ENCODE measurements at regions not wholly inside any gene's neighbourhood (a gene's known extent, or its start where the extent isn't known, plus 50 kb on each side); places are given as distances from the start of the nearest gene placed in this dataset.
"Not testable (repeated sequence)": the region's sequence is repeated elsewhere in the genome, so short reads cannot be mapped to it uniquely, and the experiment has no call there.

DNA sequence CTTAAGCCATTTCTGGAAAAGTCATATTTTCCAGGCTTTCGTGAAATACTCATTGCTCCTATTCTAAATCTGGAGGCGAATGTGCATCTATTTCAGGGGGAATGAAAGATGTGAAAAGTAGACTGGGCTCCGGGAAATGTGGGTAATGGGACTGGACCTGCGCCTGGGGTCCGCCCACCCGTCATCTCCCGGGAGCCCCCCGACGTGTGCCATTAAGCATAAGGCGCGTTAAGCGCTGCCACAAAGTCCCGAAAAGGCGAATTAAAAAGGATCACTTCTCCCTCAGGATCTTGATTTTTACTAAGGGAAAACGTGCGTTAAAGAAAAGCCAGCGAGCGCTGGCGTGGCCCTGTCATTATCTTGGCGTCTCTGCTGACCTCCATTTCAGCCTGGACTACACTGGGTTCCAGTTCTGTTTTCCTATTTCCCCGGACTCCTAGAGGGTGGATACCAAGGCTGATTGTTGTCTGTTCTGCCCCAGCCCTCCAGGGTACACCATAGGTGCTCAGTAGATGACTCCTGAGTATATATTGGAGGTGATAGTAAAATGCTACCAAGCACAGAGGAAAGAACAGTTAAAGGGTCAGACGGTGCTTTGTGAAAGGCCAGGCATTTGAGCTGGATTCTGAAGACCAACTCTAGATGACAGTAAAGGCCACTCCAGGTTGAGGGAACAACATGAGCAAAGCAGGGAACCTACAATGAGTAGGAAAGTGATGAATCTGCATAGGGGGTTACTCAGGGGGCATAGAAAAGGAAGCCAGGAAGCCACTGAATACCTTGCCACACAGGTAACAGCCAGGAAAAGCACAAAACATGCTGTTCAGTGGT, 89.2 kb upstream of the ARID1B start:
- DNase-seq = no peak

DNA sequence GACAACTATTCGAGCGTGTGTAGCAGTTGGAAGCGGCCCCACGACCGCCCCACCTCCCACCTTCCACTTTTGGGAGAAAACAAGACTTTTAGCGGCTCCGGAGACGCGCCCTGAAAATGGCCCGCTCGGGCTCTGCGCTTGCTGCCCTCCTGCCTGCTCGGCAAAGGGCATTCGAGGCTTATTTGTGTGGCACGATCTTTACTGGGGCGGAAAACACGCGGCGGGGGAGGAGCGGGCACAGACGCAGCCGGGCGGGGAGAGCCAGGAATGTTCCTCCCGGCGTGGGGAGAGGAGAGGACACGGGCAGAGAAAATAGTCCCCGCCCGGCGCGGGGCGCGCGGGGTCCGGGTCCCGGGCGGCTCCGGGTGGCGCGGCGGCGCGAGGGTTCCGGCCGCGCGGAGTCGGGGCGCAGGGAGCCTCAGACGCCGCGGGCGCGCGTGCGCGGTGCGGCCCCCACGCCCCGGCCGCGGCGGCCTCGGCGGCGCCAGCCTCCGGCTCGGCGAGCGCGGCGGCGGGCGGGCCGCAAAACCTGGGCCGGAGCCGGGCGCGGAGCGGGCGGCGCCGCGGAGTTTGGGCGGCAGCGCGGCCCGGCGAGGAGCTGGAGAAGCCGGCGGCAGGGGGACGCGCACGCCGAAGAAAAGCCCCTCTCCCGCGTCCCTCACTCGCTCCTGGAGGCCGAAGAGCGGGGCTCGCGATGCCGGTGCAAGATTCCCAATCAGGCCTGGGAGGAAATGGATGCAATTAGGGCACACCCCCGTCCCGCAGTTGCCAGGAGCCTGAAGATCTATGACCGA, 90.0 kb upstream of the ARID1B start:
- peak; percentile 46 to 72 (median 60) for DNase-seq

DNA sequence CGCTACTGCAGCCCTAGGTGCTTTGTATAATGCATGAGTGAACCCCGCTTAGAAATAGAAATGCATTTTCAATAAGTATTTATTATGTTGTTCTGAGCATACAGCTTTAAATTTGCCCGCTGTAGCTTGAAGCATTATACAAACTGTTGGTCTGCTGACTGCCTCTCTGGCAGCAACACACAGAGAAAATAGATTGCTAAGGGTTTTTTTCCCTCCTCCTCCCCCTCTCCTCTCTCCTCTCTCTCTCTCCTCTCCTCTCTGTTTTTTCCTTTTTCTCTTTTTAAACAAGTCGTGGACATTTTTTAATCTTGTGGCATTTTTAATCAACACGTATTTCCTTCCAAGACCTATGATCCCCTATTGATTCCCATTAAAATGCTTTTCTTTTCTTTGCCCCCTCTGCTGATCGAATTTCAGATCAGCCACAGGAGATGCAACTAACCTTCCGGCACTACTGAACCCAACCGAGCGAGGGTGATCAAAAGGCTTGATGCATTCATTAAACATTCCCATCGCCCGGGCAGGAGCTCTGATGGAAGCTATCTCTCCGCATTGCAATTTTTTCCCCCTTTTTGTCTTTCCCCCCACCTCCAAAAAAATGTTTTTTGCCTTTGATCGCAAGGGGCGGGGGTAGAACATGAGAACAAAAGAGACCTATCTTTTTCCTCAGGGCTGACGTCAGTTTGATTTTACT, 90.7 kb upstream of the ARID1B start:
- DNase-seq = peak in 1 of 4 experiments; percentile 3

DNA sequence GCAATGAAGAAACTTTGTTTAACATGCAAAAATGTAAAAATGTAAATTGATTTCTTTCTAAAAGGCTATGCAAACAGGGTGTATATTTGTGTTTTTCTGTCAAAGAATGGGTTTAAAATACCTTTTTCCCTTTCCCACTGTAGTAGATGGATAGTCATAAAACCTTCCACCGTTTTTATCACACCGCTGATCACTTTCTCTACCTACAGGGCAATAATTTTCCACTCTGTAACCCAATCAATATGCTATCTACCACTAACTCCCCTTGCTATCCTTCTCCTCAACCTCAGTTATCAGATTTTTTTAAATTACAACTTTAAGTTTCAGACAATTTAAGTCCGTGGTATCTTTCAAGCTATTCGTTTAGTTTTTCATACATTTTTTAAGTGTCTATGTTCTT, 91.4 kb upstream of the ARID1B start:
- no peak for DNase-seq

DNA sequence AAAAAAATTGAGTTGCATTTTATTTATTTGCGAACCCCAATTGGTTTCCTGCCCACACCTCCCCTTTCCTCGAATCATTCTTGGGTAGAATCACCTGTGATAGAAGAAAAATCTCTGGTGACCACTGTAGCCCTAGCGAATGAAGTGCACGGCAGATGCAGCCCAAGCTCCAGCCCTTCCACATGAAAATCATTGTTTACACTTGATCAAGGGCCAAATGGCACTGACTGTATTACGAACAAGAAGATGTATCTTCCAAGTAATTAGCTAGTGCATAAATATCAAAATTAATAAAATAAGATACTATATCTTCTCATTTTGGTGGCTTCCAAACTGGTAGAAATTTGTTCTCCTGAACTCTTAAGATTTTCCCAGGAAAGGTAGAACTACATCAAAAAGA, 93.4 kb upstream of the ARID1B start:
- DNase-seq = no peak

DNA sequence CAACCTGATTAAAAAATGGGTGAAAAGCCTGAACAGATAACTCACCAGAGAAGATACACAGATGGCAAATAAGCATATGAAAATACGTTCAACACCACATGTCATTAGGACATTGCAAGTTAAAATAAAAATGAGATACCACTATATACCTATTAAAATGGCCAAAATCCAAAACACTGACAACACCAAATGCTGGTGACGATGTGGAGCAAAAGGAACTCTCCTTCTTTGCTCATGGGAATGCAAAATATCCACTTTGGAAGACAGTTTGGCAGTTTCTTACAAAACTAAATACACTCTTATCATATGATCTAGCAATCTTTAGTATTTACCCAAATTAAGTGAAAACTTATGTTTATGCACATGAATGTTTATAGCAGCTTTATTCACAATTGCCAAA, 100.5 kb upstream of the ARID1B start:
- DNase-seq = no peak

DNA sequence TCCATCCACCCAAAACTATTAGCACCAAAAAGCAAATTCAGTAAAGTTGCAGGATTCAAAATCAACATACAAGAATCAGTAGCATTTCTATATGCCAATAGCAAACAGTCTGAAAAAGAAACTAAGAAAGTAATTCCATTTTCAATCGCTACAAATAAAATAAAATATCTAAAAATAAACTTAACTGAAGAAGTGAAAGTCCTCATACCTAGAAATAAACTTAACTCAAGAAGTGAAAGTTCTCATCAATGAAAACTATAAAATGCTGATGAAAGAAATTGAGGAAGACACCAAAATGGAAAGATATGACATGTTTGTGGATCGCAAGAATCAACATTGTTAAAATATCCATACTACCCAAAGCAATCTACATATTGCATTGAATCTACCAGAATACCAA, 103.0 kb upstream of the ARID1B start:
- DNase-seq = no peak

DNA sequence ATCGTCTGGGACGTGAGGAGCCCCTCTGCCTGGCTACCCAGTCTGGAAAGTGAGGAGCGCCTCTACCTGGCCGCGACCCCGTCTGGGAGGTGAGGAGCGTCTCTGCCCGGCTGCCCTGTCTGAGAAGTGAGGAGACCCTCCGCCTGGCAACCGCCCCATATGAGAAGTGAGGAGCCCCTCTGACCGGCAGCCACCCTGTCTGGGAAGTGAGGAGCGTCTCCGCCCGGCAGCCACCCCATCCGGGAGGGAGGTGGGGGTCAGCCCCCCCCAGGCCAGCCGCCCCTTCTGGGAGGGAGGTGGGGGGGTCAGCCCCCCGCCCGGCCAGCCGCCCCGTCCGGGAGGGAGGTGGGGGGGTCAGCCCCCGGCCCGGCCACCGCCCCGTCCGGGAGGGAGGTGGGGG, 107.1 kb upstream of the ARID1B start:
- not testable (repeated sequence) for DNase-seq

DNA sequence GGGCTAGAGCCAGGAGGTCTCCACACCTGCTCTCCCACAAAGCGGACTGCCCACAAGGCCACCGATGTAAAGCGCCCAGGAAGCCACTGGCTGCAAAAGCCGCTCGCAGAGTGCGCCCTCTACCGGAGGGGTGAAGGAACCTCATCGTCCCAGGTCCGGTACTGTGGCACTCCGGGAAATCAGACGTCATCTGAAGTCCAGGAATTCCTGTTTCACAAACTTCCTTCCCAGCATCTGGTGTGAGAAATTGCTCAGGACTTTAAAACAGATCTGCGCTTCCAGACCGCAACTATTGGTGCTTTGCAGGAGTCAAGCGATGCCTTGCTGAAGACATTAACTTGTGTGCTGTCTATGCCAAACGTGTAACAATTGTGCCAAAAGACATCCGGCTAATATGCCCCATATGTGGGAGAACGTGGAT, 115.1 kb upstream of the ARID1B start:
- peak in 2 of 4 experiments; percentile 22 to 31 for DNase-seq

DNA sequence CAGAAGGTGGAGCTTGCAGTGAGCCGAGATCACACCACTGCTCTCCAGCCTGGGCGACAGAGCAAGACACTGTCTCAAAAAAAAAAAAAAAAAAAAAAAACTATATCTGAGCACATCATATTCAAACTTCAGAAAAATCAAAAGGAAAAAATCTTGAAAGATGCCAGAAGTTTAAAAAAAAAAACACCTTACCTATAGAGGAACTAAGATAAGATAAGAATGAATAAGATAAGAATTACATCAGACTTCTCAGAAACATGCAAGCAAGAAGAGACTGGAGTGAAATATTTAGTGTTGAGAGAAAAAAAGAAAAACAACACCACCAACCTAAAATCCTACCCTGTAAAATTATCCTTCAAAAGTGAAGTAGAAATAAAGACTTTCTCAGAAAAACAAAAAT, 116.8 kb upstream of the ARID1B start:
- no peak for DNase-seq

DNA sequence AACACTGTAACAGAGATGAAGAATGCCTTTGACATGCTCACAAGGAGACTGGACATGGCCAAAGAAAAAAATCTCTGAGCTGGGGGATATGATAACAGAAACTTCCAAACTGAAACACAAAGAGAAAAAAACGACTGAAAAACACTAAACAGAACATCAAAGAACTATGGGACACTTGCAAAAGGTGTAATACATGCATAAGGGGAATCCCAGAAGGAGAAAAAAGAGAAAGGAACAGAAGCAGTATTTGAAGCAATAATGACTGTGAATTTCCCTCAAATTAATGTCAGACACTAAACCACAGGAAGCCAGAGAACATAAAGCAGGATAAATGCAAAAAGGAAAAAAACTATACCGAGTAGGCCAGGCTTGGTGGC, 117.4 kb upstream of the ARID1B start:
- no peak for DNase-seq

DNA sequence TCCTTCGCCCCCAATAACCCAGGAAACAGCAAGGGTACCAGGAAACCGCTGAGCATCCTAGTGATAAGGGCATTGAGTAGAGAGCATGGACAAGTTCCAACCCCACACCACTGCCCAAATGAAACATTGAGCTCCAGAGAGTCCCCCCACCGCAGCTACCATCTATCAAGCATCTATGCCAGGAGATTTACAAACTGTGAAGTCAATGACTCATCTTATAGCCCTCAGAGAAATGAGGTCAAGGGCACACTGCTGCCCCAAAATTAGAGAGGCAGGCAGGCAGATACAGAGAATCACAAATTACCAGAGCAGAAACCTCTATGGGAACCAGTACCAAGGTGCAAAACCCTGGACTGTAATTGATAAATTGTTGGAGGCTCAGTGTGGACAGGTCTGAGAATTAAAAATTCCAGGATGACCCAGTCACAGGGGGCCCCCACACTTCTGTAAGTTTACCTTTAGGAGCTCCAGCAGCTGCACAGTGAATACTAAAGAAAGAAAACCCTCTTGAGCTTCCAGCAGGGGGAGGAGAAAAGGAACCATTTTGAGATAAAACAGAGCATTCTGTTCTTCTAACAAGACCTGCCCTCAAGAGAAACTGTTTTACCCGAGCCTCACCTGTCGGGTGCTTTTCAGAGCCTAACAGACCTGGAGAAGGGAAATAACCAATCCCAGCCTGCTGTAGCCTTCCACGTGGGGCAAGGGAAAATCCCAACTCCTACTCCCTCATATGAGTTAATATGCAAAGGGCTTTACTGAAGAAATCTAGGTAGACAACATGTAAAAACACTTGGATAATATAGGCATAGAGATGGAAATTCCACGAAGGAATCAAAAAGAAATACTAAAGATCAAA, 118.0 kb upstream of the ARID1B start:
- DNase-seq = no peak

DNA sequence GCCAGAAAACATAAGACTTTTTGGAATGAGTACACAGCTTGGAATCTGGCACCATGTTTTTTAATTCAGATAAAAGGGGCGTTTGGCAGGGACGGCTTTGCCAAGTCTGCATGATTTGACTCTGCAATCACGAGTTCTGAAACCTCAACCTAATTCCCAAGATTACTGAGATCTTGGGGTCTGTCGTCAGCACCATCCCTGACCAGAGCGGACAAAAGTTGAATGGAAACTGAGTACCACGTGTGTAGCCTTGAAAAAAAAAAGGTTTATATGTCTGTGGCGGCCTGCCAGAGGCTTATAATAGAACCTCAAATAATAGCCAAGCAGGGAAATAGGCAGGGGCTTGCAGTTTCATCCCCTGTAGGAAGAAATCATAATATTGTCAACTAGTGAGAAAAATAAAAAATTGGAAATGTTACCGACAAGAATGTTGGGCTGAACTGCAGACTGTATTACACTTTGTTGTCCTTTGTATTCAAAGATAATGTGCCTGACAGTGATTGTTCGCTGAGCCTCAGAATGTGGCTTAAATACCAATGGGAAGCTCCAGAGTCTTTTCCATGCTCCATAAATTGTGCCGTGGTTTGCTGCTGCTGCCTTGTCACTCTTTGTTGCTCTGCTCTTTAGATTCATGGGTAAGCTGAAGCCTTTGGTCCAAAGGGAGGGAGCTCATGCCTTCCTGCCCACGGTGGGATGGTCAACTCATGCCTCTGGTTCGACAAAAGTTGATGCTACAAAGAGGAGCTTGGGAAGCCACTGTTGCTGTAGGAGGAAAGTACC, 118.8 kb upstream of the ARID1B start:
- no peak for DNase-seq

DNA sequence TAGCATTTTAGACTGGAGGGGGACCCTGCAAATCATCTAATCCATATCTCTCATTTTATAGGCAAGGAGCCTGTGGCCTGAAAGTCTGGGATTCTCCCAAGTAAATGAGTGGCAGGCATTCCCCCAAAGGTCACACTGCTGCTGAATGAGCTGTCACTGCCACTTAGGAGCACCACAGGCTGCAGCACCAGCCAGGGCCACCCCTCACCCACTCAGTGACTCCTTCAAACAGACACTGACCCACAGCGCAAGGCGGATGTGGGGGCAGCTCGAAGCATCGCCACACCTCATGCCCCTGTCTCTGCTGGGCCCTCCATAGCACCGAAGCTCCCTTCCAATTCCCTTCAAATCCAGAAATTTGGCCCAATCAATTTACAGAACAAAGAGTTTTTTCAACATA, 119.9 kb upstream of the ARID1B start:
- DNase-seq = no peak

DNA sequence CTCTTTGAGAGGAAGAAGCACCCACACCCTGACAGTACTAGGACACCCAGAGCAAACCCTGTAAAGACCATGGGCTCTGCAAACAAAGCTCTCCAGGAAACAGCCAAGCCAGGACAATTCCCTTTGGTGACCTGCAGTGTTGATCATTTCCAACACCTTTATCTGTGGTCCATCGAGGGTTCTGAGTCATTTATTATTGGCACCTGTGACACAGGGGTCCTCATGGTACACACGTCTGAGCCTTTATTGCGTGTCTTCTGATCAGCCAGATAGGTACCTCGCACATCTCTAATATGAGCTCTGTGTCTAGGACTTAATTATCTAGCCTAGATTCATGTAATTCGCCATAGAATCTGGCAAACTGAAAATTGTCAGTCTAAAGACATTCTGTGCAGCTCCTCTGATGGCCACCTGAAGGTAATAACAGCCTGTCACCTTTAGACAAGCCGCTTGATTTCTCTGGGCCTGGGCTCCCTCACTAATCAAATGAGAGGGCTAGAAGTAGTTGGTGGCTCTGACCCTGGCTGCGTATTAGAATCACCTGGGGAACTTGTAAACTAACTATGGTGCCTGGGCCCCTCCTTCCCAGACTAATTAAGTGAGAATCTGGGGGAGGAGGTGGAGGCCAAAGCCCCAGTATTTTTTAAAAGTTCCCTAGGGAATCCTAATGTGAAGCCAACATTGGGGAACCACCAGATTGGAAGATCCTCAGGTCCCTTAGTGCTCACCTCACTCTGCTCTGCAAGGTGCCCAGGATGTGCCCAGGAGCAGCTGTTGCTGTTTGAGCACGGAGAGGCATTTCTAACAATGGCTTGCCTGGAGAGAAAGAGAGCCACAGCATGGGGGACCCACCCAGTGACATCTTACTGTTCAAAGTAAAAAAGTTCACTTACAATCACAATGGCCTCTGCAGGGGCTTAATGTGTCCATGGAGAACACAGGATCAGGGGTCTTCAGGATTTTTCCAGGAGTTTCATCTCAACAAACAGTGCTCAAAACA, 122.0 kb upstream of the ARID1B start:
- DNase-seq = no peak

DNA sequence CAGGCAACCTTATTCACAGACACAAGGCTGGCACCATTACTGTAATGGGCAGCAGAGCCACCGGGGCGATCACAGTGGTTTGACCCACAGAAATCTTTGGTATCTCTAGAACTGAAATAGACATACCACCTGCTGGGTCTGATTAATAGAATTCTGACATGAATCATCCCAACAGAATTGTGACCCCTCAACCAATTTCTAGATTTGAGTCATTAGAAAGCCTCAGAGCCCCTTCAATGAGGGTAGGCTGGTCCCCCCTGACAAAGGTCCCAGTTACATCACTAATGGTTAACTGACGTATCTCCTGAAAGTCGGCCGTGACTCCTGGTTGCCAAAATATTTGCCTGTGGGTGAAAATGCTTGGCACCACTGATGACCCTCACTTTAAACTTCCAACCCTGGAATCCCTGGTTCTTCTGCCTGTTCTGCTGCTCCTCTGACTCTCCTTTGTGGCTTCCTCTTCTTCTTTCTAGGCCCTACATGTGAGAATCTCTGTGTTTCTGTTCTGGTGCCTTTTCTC, 124.9 kb upstream of the ARID1B start:
- no peak for DNase-seq

DNA sequence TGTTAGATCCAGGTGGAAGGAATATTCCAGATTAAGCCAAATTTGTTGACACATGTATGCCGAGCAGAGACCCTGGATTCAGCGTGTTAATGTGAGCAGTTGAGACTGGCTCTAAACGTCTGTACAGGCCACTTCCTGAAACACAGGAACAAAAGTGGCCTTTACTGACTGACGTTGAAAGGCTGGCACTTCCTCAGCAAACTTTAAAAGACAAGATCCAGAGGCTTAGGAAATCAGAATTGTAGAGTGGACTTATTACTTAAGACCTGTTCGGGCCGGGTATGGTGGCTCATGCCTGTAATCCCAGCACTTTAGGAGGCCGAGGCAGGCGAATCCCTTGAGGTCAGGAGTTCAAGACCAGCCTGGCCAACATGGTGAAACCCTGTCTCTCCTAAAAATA, 125.7 kb upstream of the ARID1B start:
- no peak for DNase-seq

DNA sequence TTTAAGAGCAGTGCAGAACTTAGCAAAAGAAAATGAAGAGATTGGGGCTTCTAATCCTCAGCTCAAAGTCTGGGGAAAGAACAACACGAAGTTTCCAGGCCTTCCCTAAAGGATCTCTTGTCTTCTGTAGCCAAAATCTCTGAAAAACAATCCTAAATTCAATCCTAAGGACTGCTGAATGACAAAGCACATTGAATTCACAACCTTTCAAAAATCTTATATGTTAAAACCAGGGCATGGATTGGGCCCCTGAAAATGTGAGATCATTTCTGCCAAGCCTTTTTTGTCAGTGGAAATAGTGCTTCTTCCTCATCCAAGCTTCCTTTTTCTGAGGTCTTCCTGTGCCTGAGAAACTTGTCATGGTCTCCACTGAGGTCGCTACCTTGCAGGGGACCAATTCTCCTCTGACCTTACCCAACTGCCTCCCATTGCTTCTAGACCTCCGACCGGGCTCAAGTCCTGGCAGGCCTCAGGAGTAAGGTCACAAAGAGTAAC, 126.2 kb upstream of the ARID1B start:
- DNase-seq = no peak

DNA sequence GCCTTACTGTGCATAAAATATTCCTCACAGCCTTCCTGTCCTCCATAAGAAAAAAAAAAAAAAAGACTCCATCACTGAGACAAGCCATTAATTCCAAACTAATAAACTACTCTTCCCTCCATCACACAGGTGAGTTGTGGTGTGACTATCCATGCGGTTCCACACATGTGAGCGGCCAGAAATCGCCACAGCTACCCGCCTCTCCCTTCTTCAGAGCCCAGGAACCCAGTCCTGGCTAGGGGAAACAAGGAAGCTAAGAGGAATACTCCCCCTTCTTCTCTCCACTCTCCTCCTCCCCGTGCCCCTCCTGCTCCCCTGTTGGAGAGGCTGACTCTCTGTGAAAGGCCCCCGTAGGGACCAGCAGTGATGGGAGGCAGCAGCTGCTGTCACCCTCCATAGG, 128.6 kb upstream of the ARID1B start:
- no peak for DNase-seq

DNA sequence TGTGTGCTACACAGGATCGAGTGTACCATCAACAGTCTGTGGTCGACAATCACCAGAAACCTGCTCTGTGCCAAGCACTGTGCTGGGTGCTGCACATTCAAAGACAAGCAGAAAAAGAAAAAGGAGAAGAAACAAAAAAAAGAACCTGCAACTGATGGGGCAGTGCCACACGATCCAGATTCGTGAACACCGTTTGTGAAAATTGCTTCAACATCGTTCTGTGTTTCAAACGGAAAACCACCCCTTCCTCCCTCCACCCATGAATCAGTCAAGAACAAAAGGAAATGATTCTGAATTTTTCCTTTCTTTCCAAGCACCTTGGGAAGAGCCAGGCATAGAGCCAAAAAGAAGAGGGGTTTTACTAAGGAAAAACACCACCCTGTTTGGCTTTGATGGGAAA, 129.2 kb upstream of the ARID1B start:
- no peak for DNase-seq

Measured in activated CD4-positive, CD25-positive, alpha-beta regulatory T cell (primary cell).